Cardiac fibroblast (primary cell): ENCODE measurements at regions not wholly inside any gene's neighbourhood (a gene's known extent, or its start where the extent isn't known, plus 50 kb on each side); places are given as distances from the start of the nearest gene placed in this dataset.

Experiments used
- DNase-seq, 2 donors: peaks; one replicate each; pipeline versions ENCODE4 v3.0.0 to v3.0.0-alpha.2; 2010; ENCODE audit warnings: low read depth in 2 of 2
- H3K4me3 ChIP-seq, 2 donors: replicated peaks in 1 of 2; 1 replicate in 1 of 2; 2 replicates in 1 of 2; pipeline ENCODE4 v1.5.1; 2011; ENCODE audit warnings: low read depth in 2 of 2, low read length in 2 of 2, mild to moderate bottlenecking in 2 of 2, moderate library complexity in 1 of 2
- TF ChIP-seq, protein P1 (sequence below): IDR thresholded peaks from one replicate; pipeline ENCODE4 v1.5.1; 2011; ENCODE audit warnings: low read depth, mild to moderate bottlenecking, low read length, inconsistent platforms

DNA sequence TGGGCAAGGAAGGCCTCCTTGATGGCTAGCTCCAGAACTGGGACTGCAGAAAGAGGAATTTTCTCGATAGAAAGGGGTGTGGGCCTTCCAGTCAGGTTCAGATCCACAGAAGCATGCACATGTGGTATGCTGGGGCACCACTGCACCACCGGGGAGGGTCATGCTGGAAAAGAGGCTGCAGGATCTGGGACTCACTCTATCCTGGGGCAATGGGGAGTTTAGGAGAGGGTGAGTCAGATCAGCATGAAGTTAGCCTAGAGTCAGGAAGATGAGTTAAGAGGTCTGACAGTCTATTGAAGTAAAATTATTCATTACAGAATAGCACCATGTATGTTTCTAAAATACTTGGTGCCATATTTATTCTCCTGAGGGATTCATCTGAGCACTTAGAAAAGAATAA lies 130.2 kb upstream of the TOPAZ1 start:
- no peak overlapping the region for H3K4me3 ChIP-seq
- no peak for DNase-seq
- TF ChIP-seq, protein P1, sequence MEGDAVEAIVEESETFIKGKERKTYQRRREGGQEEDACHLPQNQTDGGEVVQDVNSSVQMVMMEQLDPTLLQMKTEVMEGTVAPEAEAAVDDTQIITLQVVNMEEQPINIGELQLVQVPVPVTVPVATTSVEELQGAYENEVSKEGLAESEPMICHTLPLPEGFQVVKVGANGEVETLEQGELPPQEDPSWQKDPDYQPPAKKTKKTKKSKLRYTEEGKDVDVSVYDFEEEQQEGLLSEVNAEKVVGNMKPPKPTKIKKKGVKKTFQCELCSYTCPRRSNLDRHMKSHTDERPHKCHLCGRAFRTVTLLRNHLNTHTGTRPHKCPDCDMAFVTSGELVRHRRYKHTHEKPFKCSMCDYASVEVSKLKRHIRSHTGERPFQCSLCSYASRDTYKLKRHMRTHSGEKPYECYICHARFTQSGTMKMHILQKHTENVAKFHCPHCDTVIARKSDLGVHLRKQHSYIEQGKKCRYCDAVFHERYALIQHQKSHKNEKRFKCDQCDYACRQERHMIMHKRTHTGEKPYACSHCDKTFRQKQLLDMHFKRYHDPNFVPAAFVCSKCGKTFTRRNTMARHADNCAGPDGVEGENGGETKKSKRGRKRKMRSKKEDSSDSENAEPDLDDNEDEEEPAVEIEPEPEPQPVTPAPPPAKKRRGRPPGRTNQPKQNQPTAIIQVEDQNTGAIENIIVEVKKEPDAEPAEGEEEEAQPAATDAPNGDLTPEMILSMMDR: no peak

DNA sequence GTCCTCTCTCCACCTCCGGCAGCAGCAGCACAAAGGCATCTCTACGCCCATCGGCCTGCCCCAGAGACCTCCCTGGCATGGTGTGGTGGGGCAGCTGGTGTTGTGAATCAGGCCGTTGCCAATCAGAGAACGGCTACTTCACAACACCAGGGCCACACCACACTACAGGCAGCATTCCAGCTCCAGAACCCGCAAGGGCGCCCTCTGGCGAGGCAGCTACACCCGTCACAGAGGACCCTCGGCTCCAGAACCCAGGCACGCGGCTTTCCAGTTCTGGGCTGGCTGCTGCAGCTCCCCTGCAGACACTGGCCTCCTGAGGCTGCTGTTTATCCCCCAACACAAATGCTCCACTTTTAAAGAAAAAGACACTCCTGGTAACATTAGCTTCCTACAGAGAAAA lies 127.5 kb upstream of the TOPAZ1 start:
- peak; percentile 15 to 47 for DNase-seq
- no peak overlapping the region for H3K4me3 ChIP-seq
- TF ChIP-seq, protein P1: peak; percentile 54

DNA sequence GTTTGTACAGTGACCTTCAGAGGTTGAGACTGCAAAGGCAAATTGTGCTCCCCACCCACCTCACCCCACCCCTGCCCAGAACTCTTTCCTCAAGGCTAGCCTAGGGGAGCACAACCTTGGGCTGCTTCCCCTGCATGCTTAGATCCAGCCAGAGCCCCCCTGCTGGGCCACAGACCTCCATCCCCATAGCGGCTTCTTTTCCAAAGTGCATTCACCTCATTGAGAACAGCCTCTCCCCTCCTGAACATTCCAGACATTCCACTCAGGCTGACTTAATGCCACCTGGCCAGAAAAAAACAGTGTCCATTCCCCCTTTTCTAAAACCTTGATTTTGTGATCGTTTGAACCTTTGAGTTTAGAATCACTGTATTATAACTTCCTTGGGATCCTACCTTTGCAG lies 124.4 kb upstream of the TOPAZ1 start:
- H3K4me3 ChIP-seq: no peak overlapping the region
- no peak for DNase-seq
- TF ChIP-seq, protein P1: no peak

DNA sequence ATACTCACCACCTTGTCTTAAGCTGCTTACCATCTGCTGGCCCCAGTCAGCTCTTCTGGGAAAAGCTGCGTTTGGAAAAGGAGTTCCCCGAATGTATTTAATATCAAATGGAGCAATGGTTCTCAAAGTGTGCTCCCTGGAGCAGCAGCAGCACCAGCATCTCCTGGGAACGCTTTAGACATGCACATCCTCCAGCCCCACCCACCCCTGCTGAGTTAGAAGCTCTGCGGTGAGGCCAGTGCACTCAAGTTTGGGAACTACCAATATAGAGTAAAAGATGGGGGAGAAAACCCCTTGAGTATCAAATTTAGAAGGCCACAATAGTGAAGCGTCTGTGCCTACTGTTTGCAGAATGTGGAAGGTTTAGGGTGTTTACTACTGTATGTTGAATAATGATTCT lies 124.0 kb upstream of the TOPAZ1 start:
- TF ChIP-seq, protein P1: no peak
- no peak overlapping the region for H3K4me3 ChIP-seq
- no peak for DNase-seq

DNA sequence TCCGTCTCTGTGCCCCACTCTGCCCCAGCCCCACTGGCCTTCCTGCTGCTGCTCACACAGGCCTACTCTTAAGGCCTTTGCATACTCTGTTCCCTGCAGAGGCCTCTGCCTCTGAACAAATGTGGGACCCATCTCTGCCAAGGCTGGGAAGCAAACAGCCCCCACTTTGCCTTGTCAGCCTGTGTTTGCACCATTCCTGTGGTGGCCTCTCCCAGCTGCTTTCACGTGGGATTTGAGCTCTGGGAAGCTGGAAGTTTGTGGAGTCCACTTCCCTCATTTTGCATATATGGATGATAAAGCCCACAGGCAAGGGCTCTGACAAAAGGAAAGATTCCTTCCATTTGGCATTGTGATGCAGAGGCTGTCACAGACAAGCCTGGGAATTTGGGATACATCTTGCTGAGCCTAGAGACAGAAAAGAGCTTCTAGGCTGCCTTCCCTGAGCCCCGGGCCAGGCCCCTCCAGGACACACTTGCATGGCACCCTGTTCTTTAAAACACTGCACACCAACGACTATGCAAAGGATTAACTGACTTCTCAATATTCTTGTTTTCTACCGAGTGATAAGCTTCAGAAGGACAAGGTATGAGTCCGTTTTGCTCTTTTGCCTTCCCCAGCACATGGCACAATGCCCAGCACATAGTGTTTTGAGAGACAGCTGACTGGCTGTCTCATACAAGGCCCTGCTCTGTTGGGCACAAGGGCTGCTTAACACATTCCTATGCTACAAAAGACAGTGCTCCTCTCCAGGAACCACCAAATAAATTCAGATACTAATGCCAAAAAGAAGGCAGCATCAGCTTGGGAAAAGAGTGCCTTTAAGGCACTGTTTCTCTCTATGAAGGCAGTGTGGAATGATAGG lies 120.7 kb upstream of the TOPAZ1 start:
- TF ChIP-seq, protein P1: no peak
- DNase-seq: peak in 1 of 2 donors; percentile 27
- H3K4me3 ChIP-seq: no peak overlapping the region

DNA sequence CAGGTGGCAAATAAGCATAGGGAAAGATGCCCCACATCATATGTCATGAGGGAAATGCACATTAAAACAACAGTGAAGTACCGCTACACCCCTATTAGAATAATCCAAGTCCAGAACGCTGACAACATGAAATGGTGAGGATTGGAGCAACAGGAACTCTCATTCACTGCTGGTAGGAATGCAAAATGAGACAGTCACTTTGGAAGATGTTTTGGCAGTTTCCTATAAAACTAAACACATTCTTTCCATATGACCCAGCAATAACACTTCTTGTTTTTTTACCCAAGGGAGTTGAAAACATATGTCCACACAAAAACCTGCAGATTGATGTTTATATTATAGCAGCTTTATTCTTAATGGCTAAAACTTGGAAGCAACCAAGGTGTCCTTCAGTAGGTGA lies 116.4 kb upstream of the TOPAZ1 start:
- peak; percentile 18 to 63 for DNase-seq
- TF ChIP-seq, protein P1: no peak
- H3K4me3 ChIP-seq: no peak overlapping the region
